Kasumi-1 (cell line): ENCODE measurements at regions not wholly inside any gene's neighbourhood (a gene's known extent, or its start where the extent isn't known, plus 50 kb on each side); places are given as distances from the start of the nearest gene placed in this dataset.

ENCODE experiments used
- DNase-seq, 2 experiments: peaks; one replicate each; lab custom pipeline; 2025; lab: John Stamatoyannopoulos, UW

DNA sequence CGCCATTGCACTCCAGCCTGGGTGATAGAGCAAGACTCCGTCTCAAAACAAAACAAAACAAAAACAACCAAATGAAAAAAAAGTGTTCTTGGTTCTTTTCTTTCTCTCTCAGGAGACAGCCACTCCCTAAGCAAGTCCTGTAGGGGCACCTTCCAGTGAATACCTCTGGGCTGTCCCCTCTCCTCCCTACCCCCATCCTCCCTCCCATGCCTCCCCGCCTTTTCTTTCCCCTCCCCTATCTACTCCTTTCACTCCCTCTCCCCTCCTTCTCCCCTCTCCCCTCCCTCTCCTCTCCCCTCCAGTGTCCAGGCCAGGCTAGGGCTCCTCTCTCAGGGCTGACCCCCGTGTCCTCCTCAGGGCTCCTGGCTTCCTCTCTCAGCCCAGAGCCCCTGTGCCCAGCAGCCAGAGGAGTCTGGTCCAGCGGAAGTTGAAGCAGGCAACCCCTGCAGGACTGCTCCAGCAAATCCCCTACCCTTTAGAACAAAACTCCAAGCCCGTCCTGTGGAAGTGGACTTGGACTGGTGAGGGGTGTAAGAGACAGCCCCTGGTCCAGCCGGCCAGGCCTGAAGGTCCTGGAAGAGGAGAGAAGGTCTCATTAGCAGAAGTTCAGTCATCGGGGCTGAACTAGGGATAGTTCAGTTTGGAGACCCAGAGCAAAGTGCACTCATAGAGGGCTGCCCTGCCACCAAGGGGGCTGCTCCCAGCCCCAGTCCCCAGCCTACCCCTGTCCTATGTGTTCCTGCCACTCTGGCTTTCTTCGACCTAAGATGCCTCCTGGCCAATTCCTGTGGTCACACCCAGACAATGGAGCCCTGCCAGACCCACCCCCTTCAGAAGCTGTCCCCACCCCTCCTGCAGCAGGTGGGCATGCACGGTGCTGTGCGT lies 79.8 kb upstream of the IQSEC1 start:
- no peak for DNase-seq

DNA sequence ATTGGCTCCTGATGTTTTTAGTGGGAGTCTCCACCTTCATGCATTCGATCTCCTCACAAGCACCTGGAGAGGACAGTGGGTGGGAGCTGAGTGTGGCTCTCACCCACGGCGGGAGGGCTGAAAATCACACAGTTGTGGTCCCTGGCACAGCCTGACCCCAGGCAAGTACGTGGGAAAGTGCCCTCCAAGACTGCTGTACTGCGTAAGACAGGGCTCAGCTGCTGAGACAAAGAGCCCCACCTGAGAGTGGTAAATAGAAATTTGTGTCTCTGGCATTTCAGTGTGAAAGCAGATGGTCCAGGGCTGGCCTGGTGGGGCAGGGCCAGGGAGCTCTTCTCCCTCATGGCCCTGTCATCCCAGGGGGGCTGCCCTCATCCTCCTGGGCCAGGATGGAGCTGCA lies 77.4 kb upstream of the IQSEC1 start:
- DNase-seq = no peak

DNA sequence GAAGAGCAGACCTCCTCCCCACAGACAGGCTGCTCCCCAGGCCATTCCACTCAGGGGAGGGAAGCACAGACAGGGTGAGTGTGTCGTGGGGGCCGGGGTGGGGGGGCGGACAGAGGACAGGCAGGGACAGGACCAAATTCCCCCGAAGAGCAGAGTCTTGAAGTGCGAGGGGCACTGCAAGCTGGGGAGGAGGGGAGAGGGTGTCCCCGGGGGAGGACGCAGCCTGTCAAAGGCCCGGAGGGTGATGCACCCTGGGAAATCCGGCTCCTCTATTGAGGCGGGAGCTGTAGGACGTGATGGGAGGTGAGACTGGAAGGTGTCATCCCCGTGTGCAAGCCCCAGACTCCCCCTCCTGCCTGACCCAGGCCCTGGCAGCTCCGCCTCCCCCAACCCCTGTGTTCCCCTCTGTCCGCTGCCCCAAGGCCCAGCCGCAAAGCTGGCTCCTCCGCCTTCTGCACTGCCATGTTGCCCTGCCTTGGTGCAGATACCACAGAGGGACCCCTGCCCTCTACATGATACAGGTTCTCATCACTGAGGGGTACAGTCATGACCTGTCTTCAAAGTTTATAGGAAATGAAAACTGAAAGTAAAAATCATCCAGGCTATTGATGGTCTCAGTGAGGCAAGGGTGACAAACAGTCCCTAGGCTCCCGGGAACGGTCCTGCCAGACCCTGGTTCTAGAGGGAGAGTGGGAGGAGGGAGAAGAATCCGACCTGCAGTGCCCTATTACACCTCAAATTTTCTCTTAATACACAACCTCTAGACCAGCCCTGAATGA lies 76.3 kb upstream of the IQSEC1 start:
- DNase-seq = no peak

GRCh38 chr3:13148561-13149329 lies 75.5 kb upstream of the IQSEC1 start:
- DNase-seq = no peak

DNA sequence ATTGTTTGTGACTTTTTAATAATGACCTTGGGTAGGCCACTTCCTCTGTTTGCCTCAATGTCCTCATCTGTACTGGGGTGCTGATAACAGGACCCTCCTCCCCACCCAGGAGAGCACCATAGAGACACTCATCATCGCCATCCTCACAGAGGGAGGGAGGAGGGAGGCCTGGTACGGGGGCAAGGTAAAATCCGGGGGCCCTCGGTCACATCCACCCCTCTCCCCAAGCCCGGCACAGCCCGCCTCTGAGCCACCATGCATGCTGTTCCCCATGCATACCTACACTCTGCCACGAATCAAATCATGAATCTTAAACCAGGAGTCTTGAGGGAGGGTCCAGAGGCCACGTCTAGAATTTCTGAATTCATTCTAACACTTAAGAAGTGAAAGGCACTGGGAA lies 74.9 kb upstream of the IQSEC1 start:
- DNase-seq = no peak

DNA sequence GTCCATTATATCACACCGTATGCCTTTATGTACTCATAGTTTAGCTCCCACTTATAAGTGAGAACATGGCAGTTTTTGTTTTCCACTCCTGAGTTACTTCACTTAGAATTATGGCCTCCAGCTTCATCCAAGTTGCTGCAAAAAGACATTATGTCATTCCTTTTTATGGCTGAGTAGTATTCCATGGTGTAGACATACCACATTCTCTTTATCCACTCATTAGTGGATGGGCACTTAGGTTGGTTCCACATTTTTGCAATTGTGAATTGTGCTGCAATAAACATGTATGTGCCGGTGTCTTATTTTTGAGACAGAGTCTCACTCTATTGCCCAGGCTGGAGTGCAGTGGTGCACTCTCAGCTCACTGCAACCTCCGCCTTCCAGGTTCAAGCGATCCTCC lies 74.1 kb upstream of the IQSEC1 start:
- no peak for DNase-seq

- DNase-seq = no peak
Observed at GRCh38 chr3:13146643-13147143, 73.5 kb upstream of the IQSEC1 start.

- no peak for DNase-seq
Observed at GRCh38 chr3:13145826-13146642, 72.8 kb upstream of the IQSEC1 start.

GRCh38 chr3:13145131-13145825 lies 72.0 kb upstream of the IQSEC1 start:
- peak; percentile 21 to 26 for DNase-seq

- DNase-seq = no peak
Observed at GRCh38 chr3:13144163-13145023, 71.2 kb upstream of the IQSEC1 start.

DNA sequence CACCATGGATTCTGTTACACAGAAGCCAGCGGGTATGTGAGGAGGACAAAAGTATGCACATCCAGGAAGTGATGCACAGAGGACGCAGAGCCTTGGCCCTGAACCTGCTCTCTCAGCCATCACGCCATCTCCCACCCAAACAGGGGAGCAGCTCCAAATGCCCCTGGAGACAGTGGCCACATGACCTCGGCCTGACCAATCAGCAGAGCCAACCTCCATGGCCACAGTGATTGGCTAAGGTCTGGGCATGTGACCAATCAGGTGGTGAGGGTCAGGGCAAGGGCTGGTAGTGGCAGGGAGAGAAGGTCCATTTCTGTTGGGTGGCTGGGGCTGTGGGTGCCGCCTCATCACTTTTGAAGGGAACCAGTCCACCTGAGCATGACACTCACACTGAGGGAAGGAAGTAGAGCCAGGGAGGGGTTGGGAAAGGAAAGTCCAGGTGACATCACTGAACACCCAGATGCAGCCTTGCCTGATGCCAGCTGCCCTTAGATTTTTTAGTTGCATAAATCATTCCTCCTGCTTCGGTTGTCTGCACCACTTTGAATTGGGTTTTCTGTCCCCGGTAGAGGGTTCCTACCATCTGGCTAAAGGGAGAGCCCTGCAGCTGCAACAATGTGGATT lies 70.3 kb upstream of the IQSEC1 start:
- no peak for DNase-seq

- DNase-seq = no peak
Observed at GRCh38 chr3:13142552-13143380, 69.5 kb upstream of the IQSEC1 start.

DNA sequence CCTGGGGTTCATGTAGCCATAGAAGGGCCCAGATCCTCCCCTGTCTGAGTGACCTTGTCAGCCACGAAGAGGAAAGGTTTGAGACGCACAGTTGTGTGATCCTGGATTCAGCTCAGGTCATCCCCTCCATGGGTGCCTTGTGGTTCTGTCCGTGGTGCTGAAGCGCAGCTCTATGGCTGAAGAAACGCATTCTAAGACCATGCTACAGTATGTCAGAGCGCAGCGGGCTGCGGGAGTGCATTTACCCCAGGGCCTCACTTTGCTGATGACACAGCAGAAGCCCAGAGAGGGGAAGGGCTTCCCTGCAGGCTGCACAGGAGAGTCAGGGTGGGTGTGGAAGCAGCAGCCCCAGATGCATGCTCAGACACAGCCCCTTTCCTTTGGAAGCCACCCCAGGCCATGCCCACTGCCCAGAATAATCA lies 68.8 kb upstream of the IQSEC1 start:
- DNase-seq = peak; percentile 26 to 35

GRCh38 chr3:13141183-13141582 lies 68.0 kb upstream of the IQSEC1 start:
- DNase-seq = no peak

DNA sequence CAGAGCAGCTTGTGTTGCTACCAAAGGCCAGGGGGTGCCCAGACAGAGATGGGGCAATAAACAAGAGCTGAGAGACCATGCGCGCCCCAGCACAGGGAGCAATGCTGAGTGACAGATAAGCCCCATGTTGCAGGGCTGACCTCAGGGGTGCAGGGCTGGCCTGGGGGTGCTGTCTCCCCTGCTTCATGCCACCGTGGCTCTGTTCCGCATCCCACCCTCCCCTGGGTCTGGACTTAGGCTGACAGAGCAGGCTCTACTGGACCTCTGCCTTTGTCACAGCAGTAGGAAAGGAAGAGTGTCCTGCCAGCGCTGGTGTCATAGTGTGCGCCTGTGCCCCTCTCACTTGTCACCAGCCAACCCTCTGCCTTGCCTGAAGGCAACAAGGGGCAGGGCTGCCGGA lies 67.4 kb upstream of the IQSEC1 start:
- DNase-seq = no peak

GRCh38 chr3:13139471-13140065 lies 66.3 kb upstream of the IQSEC1 start:
- DNase-seq = no peak

GRCh38 chr3:13138833-13139145 lies 65.6 kb upstream of the IQSEC1 start:
- DNase-seq = no peak
